Glutamatergic neuron (in vitro differentiated cells): ENCODE measurements at regions not wholly inside any gene's neighbourhood (a gene's known extent, or its start where the extent isn't known, plus 50 kb on each side); places are given as distances from the start of the nearest gene placed in this dataset.
"Not testable (repeated sequence)": the region's sequence is repeated elsewhere in the genome, so short reads cannot be mapped to it uniquely, and the experiment has no call there.

ENCODE experiments used
- DNase-seq: peaks from one replicate; pipeline ENCODE4 v3.0.0; 2022
- H3K27ac Mint-ChIP-seq: one replicate; pipeline ENCODE4 v1.8.0; 2020; ENCODE audit warnings: mild to moderate bottlenecking, mixed read lengths, inconsistent platforms; ENCODE audit not compliant: unreplicated experiment
- H3K27me3 Mint-ChIP-seq: one replicate; pipeline ENCODE4 v1.8.0; 2020; ENCODE audit warnings: mild to moderate bottlenecking, moderate library complexity, mixed read lengths, inconsistent platforms; ENCODE audit not compliant: unreplicated experiment
- H3K36me3 Mint-ChIP-seq: one replicate; pipeline ENCODE4 v1.8.0; 2020; ENCODE audit warnings: mild to moderate bottlenecking, mixed read lengths, inconsistent platforms; ENCODE audit not compliant: unreplicated experiment
- H3K4me1 Mint-ChIP-seq: one replicate; pipeline ENCODE4 v1.8.0; 2020; ENCODE audit warnings: mild to moderate bottlenecking, low read depth, mixed read lengths, inconsistent platforms; ENCODE audit not compliant: unreplicated experiment
- H3K4me3 Mint-ChIP-seq: one replicate; pipeline ENCODE4 v1.8.0; 2020; ENCODE audit warnings: mild to moderate bottlenecking, mixed read lengths, inconsistent platforms; ENCODE audit not compliant: unreplicated experiment
- H3K9me3 Mint-ChIP-seq: one replicate; pipeline ENCODE4 v1.8.0; 2020; ENCODE audit warnings: mild to moderate bottlenecking, moderate library complexity, mixed read lengths, inconsistent platforms; ENCODE audit not compliant: unreplicated experiment
- TF ChIP-seq, protein P1 (sequence below): fragments of 200-600 bp; sonication (generic); IDR thresholded peaks from one replicate; pipeline ENCODE4 v1.5.0; 2021; ENCODE audit not compliant: partially characterized antibody, unreplicated experiment

GRCh38 chr22:27602390-27602789, 199.2 kb downstream of the MN1 start:
- H3K36me3 Mint-ChIP-seq: no peaks in the 10 kb centered on the region
- no peak overlapping the region for H3K4me3 Mint-ChIP-seq
- TF ChIP-seq, protein P1, sequence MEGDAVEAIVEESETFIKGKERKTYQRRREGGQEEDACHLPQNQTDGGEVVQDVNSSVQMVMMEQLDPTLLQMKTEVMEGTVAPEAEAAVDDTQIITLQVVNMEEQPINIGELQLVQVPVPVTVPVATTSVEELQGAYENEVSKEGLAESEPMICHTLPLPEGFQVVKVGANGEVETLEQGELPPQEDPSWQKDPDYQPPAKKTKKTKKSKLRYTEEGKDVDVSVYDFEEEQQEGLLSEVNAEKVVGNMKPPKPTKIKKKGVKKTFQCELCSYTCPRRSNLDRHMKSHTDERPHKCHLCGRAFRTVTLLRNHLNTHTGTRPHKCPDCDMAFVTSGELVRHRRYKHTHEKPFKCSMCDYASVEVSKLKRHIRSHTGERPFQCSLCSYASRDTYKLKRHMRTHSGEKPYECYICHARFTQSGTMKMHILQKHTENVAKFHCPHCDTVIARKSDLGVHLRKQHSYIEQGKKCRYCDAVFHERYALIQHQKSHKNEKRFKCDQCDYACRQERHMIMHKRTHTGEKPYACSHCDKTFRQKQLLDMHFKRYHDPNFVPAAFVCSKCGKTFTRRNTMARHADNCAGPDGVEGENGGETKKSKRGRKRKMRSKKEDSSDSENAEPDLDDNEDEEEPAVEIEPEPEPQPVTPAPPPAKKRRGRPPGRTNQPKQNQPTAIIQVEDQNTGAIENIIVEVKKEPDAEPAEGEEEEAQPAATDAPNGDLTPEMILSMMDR: no peak
- H3K27me3 Mint-ChIP-seq: peaks cover 4% of the 10 kb centered on the region
- no peaks in the 10 kb centered on the region for H3K9me3 Mint-ChIP-seq
- H3K4me1 Mint-ChIP-seq: no peaks in the 10 kb centered on the region
- DNase-seq: peak; percentile 10
- H3K27ac Mint-ChIP-seq: no peak overlapping the region

GRCh38 chr22:27603111-27603799, 198.3 kb downstream of the MN1 start:
- peak; percentile 2 for DNase-seq
- TF ChIP-seq, protein P1: no peak
- Mint-ChIP-seq H3K27me3 (peaks cover 4% of the 10 kb centered on the region), H3K4me3 (no peak overlapping the region), H3K27ac (no peak overlapping the region), H3K4me1 (no peaks in the 10 kb centered on the region), H3K9me3 (no peaks in the 10 kb centered on the region), H3K36me3 (no peaks in the 10 kb centered on the region)

GRCh38 chr22:27603800-27604144, 197.8 kb downstream of the MN1 start:
- no peak for DNase-seq
- H3K4me1 Mint-ChIP-seq: no peaks in the 10 kb centered on the region
- peaks cover 4% of the 10 kb centered on the region for H3K27me3 Mint-ChIP-seq
- no peaks in the 10 kb centered on the region for H3K9me3 Mint-ChIP-seq
- no peak overlapping the region for H3K4me3 Mint-ChIP-seq
- H3K36me3 Mint-ChIP-seq: no peaks in the 10 kb centered on the region
- H3K27ac Mint-ChIP-seq: no peak overlapping the region
- TF ChIP-seq, protein P1: no peak

DNA sequence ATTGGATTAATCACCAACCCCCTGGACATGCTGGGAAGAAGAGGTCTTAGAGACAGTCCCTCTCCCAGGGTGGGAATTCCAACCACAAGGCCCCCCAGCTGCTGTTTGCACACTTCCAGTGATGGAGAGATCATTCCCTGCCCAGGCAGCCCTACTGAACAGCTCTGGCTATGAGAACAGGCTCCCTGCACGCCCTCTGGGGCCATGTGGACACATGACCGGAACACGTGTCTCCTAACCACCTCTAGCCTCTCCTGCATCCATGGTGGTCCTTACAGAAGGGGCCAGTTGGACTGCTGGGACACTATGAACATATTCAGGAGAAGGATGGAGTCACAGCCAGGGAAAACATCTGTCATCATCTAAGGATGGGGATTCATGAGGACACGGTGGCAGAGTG, 196.2 kb downstream of the MN1 start:
- no peak overlapping the region for H3K4me3 Mint-ChIP-seq
- no peaks in the 10 kb centered on the region for H3K9me3 Mint-ChIP-seq
- peaks cover 4% of the 10 kb centered on the region for H3K27me3 Mint-ChIP-seq
- DNase-seq: no peak
- TF ChIP-seq, protein P1: no peak
- no peaks in the 10 kb centered on the region for H3K36me3 Mint-ChIP-seq
- no peaks in the 10 kb centered on the region for H3K4me1 Mint-ChIP-seq
- no peak overlapping the region for H3K27ac Mint-ChIP-seq

DNA sequence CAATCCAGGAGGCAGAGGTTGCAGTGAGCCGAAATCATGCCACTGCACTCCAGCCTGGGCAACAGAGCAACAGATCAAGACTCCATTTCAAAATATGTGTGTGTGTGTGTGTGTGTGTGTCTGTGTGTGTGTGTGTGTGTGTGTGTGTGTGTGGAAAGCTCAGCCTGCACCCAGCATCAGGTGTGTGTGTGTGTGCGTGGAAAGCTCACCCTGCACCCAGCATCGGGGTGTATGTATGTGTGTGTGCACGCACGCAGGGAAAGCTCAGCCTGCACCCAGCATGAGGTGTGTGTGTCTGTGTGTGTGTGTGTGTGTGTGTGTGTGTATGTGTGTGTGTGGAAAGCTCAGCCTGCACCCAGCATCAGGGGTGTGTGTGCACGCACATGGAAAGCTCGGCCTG, 193.8 kb downstream of the MN1 start:
- H3K27ac Mint-ChIP-seq, H3K9me3 Mint-ChIP-seq, H3K27me3 Mint-ChIP-seq, H3K4me1 Mint-ChIP-seq, DNase-seq, H3K36me3 Mint-ChIP-seq, H3K4me3 Mint-ChIP-seq: not testable (repeated sequence)
